ENCODE measurements at regions not wholly inside any gene's neighbourhood (a gene's known extent, or its start where the extent isn't known, plus 50 kb on each side); places are given as distances from the start of the nearest gene placed in this dataset.

GRCh38 chr1:194717941-194718340, 1531.5 kb upstream of the B3GALT2 start:
- TF ChIP-seq MAX (IDR thresholded peaks at IDR 0.05; ENCODE audit: insufficient read depth, insufficient read length), result no peak
- no peak for TF ChIP-seq CTCF (IDR thresholded peaks at IDR 0.05; ENCODE audit: extremely low read depth in 1 of 2, insufficient read depth in 1 of 2, low read depth in 1 of 2, low read length in 2 of 2)
